ENCODE measurements at regions not wholly inside any gene's neighbourhood (a gene's known extent, or its start where the extent isn't known, plus 50 kb on each side); places are given as distances from the start of the nearest gene placed in this dataset.

- CTCF ChIA-PET: interaction anchor here (1.2 kb wide), 1 partner anchor 17 kb away, joined by 3 read pairs; no protein-coding TSS in a partner anchor
These were observed 51.2 kb upstream of the ROCK1 start for GRCh38 chr18:21162786-21163185.

GRCh38 chr18:21163647-21164547, 52.3 kb upstream of the ROCK1 start:
- POLR2A ChIA-PET: no interaction called here
- CTCF ChIA-PET: interaction anchor here (1.2 kb wide), 2 partner anchors 16 to 102 kb away, joined by 3 read pairs; no protein-coding TSS in a partner anchor

More at GRCh38 chr18:21162786-21163185, 51.2 kb upstream of the ROCK1 start:
- POLR2A ChIA-PET: no interaction called here

- ChIA-PET CTCF (no interaction called here), POLR2A (no interaction called here)
These were observed 53.0 kb upstream of the ROCK1 start for GRCh38 chr18:21164548-21165095.

- CTCF ChIA-PET: no interaction called here
- POLR2A ChIA-PET: no interaction called here
These were observed 56.2 kb upstream of the ROCK1 start for GRCh38 chr18:21167641-21168377.

- POLR2A ChIA-PET: no interaction called here
- CTCF ChIA-PET: no interaction called here
These were observed 57.3 kb upstream of the ROCK1 start for GRCh38 chr18:21168880-21169279.

- POLR2A ChIA-PET: no interaction called here
- CTCF ChIA-PET: interaction anchor here (0.9 kb wide), 1 partner anchor 151 kb away, joined by 3 read pairs; no protein-coding TSS in a partner anchor
These were observed 64.2 kb upstream of the GREB1L start for GRCh38 chr18:21177822-21178221.

GRCh38 chr18:21179590-21180220, 62.3 kb upstream of the GREB1L start:
- CTCF ChIA-PET: interaction anchor here (0.8 to 1.3 kb wide), 5 partner anchors 12 to 209 kb away, joined by 3 to 4 read pairs (median 3); no protein-coding TSS in a partner anchor
- POLR2A ChIA-PET: no interaction called here

GRCh38 chr18:21180588-21180987, 61.4 kb upstream of the GREB1L start:
- POLR2A ChIA-PET: no interaction called here

GRCh38 chr18:21181766-21182165, 60.3 kb upstream of the GREB1L start:
- POLR2A ChIA-PET: no interaction called here
- CTCF ChIA-PET: interaction anchor here (0.6 to 0.7 kb wide), 2 partner anchors 8 to 179 kb away, joined by 3 read pairs; no protein-coding TSS in a partner anchor

More at GRCh38 chr18:21180588-21180987, 61.4 kb upstream of the GREB1L start:
- CTCF ChIA-PET: interaction anchor here (1.1 to 1.3 kb wide), 2 partner anchors 11 to 14 kb away, joined by 3 to 4 read pairs; no protein-coding TSS in a partner anchor

- CTCF ChIA-PET: interaction anchor here (1.7 kb wide), 1 partner anchor 12 kb away, joined by 6 read pairs; no protein-coding TSS in a partner anchor
- POLR2A ChIA-PET: no interaction called here
These were observed 58.4 kb upstream of the GREB1L start for GRCh38 chr18:21183670-21184069.

- POLR2A ChIA-PET: no interaction called here
- CTCF ChIA-PET: interaction anchor here (1.7 kb wide), 1 partner anchor 11 kb away, joined by 6 read pairs; no protein-coding TSS in a partner anchor
These were observed 57.5 kb upstream of the GREB1L start for GRCh38 chr18:21184396-21184996.

GRCh38 chr18:21187886-21188285, 54.1 kb upstream of the GREB1L start:
- ChIA-PET CTCF (interaction anchor here (0.7 kb wide), 1 partner anchor 109 kb away, joined by 3 read pairs; no protein-coding TSS in a partner anchor), POLR2A (no interaction called here)

GRCh38 chr18:21191596-21192307, 50.3 kb upstream of the GREB1L start:
- POLR2A ChIA-PET: no interaction called here
- CTCF ChIA-PET: interaction anchor here (0.6 to 1.7 kb wide), 3 partner anchors 8 to 449 kb away, joined by 3 to 4 read pairs (median 4); no protein-coding TSS in a partner anchor
